ENCODE measurements at regions not wholly inside any gene's neighbourhood (a gene's known extent, or its start where the extent isn't known, plus 50 kb on each side); places are given as distances from the start of the nearest gene placed in this dataset.

DNA sequence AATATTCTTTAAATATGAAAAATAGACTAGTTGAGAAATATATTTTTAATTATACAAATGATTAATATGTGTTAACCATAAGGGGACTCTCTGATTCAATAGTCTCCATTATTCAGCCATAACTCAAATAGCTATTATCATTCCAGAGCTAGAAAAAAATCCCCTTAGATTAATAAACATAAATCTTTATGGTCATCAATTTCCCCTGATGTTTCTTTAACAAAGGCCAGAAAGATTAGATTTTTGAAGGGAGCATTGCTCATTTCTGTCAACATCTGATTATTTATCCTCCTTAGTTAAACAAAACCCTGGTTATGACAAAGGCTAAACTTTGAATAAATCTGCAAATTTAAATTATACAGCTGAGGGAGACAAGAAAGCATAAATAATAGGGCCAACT lies 215.7 kb downstream of the PLA2G4A start:
- no peaks in the 10 kb centered on the region for H3K9me3 Mint-ChIP-seq
- H3K27ac Mint-ChIP-seq: no peak overlapping the region
- ChIA-PET CTCF (no interaction called here), POLR2A (no interaction called here)
- H3K27me3 ChIP-seq (ENCODE audit: control insufficient read depth in 1 of 2, insufficient read depth in 2 of 2, low read length in 2 of 2): no peaks in the 10 kb centered on the region
- no peaks in the 10 kb centered on the region for H3K36me3 Mint-ChIP-seq (ENCODE audit: low read depth)
- H3K4me3 Mint-ChIP-seq: no peak overlapping the region
- H3K27ac ChIP-seq (ENCODE audit: low read depth in 1 of 2, low read length in 2 of 2): no peak overlapping the region
- intact Hi-C loops (cut with DNase I, micrococcal nuclease): no loop called here
- TF ChIP-seq, protein P1, sequence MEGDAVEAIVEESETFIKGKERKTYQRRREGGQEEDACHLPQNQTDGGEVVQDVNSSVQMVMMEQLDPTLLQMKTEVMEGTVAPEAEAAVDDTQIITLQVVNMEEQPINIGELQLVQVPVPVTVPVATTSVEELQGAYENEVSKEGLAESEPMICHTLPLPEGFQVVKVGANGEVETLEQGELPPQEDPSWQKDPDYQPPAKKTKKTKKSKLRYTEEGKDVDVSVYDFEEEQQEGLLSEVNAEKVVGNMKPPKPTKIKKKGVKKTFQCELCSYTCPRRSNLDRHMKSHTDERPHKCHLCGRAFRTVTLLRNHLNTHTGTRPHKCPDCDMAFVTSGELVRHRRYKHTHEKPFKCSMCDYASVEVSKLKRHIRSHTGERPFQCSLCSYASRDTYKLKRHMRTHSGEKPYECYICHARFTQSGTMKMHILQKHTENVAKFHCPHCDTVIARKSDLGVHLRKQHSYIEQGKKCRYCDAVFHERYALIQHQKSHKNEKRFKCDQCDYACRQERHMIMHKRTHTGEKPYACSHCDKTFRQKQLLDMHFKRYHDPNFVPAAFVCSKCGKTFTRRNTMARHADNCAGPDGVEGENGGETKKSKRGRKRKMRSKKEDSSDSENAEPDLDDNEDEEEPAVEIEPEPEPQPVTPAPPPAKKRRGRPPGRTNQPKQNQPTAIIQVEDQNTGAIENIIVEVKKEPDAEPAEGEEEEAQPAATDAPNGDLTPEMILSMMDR (IDR thresholded peaks at IDR 0.05): no peak
- H3K4me3 ChIP-seq (ENCODE audit: low read length): no peak overlapping the region
- no peaks in the 10 kb centered on the region for H3K4me1 Mint-ChIP-seq (ENCODE audit: low read depth)
- ATAC-seq (ENCODE audit: poor library complexity): no peak
- no peak for DNase-seq
- H3K4me1 ChIP-seq (ENCODE audit: insufficient read depth, low read length): no peaks in the 10 kb centered on the region
- no peaks in the 10 kb centered on the region for H3K36me3 ChIP-seq (ENCODE audit: insufficient read depth, low read length)
- H3K27me3 Mint-ChIP-seq: peaks cover 6% of the 10 kb centered on the region
- H3K9me3 ChIP-seq (ENCODE audit: control insufficient read depth in 1 of 2, insufficient read depth in 1 of 2, low read length in 2 of 2): no peaks in the 10 kb centered on the region

DNA sequence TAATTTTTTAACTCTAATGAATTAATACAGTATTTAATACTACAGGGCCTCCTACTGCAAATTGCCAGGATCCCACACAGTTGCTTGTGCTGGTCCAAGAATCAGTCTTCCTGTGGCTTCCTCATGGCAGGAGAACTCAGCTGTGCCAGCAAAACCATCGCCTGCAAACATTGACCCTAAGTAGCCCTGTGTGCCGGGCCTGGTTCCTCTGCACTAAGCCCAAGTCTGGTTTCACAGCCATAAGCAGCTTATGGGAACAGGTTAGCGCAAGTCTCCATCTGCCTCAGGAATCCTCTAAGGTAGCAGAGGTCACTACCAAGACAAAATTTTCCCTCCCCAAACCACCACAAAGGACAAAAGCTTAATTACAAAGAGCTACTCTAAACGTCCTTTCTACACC lies 216.6 kb downstream of the PLA2G4A start:
- no peaks in the 10 kb centered on the region for H3K9me3 ChIP-seq (ENCODE audit: control insufficient read depth in 1 of 2, insufficient read depth in 1 of 2, low read length in 2 of 2)
- H3K27me3 ChIP-seq (ENCODE audit: control insufficient read depth in 1 of 2, insufficient read depth in 2 of 2, low read length in 2 of 2): no peaks in the 10 kb centered on the region
- ATAC-seq (ENCODE audit: poor library complexity) (no peak), DNase-seq (no peak)
- intact Hi-C loops (cut with DNase I, micrococcal nuclease): no loop called here
- no peaks in the 10 kb centered on the region for H3K4me1 ChIP-seq (ENCODE audit: insufficient read depth, low read length)
- no peak overlapping the region for H3K4me3 Mint-ChIP-seq
- peaks cover 6% of the 10 kb centered on the region for H3K27me3 Mint-ChIP-seq
- no peaks in the 10 kb centered on the region for H3K36me3 ChIP-seq (ENCODE audit: insufficient read depth, low read length)
- TF ChIP-seq, protein P1 (IDR thresholded peaks at IDR 0.05): no peak
- no peaks in the 10 kb centered on the region for H3K36me3 Mint-ChIP-seq (ENCODE audit: low read depth)
- POLR2A ChIA-PET: no interaction called here
- no peak overlapping the region for H3K4me3 ChIP-seq (ENCODE audit: low read length)
- no peaks in the 10 kb centered on the region for H3K9me3 Mint-ChIP-seq
- no peak overlapping the region for H3K27ac ChIP-seq (ENCODE audit: low read depth in 1 of 2, low read length in 2 of 2)
- CTCF ChIA-PET: no interaction called here
- H3K27ac Mint-ChIP-seq: no peak overlapping the region
- H3K4me1 Mint-ChIP-seq (ENCODE audit: low read depth): no peaks in the 10 kb centered on the region

DNA sequence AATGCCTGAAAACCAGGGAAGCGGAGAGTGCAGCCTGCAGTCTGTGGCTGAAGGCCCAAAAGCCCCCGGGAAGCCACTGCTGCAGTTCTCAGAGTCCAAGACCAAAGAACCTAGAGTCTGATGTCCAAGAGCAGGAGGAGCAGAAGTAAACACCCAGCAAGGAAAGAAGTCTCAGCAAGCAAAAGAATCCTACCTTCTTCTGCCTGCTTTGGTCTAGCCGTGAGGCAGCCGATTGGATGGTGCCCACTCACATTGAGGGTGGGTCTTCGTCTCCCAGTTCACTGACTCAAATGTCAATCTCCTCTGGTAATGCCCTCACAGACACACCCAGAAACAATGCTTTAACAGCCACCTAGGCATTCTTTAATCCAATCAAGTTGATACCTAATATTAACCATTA lies 217.5 kb downstream of the PLA2G4A start:
- Mint-ChIP-seq H3K27ac (no peak overlapping the region), H3K4me3 (no peak overlapping the region), H3K9me3 (no peaks in the 10 kb centered on the region), H3K4me1 (ENCODE audit: low read depth) (no peaks in the 10 kb centered on the region), H3K27me3 (peaks cover 6% of the 10 kb centered on the region), H3K36me3 (ENCODE audit: low read depth) (no peaks in the 10 kb centered on the region)
- Histone ChIP-seq H3K27me3 (ENCODE audit: control insufficient read depth in 1 of 2, insufficient read depth in 2 of 2, low read length in 2 of 2) (no peaks in the 10 kb centered on the region), H3K4me1 (ENCODE audit: insufficient read depth, low read length) (no peaks in the 10 kb centered on the region), H3K27ac (ENCODE audit: low read depth in 1 of 2, low read length in 2 of 2) (no peak overlapping the region), H3K36me3 (ENCODE audit: insufficient read depth, low read length) (no peaks in the 10 kb centered on the region), H3K9me3 (ENCODE audit: control insufficient read depth in 1 of 2, insufficient read depth in 1 of 2, low read length in 2 of 2) (no peaks in the 10 kb centered on the region), H3K4me3 (ENCODE audit: low read length) (no peak overlapping the region)
- TF ChIP-seq, protein P1 (IDR thresholded peaks at IDR 0.05): no peak
- intact Hi-C loops (cut with DNase I, micrococcal nuclease): no loop called here
- DNase-seq (no peak), ATAC-seq (ENCODE audit: poor library complexity) (no peak)
- POLR2A ChIA-PET: no interaction called here
- CTCF ChIA-PET: no interaction called here
